HPDE6-E6E7 (cell line): ENCODE measurements at regions not wholly inside any gene's neighbourhood (a gene's known extent, or its start where the extent isn't known, plus 50 kb on each side); places are given as distances from the start of the nearest gene placed in this dataset.
"Not testable (repeated sequence)": the region's sequence is repeated elsewhere in the genome, so short reads cannot be mapped to it uniquely, and the experiment has no call there.

Source experiments
- DNase-seq: peaks from one replicate; pipeline ENCODE4 v3.0.0; 2011; ENCODE audit warnings: missing footprints; ENCODE audit errors: extremely low spot score

- no peak for DNase-seq
These were observed 83.7 kb upstream of the CTDP1 start for GRCh38 chr18:79595876-79596374.

- DNase-seq: no peak
These were observed 83.0 kb upstream of the CTDP1 start for GRCh38 chr18:79596446-79597175.

GRCh38 chr18:79597176-79597830 lies 82.3 kb upstream of the CTDP1 start:
- no peak for DNase-seq

DNA sequence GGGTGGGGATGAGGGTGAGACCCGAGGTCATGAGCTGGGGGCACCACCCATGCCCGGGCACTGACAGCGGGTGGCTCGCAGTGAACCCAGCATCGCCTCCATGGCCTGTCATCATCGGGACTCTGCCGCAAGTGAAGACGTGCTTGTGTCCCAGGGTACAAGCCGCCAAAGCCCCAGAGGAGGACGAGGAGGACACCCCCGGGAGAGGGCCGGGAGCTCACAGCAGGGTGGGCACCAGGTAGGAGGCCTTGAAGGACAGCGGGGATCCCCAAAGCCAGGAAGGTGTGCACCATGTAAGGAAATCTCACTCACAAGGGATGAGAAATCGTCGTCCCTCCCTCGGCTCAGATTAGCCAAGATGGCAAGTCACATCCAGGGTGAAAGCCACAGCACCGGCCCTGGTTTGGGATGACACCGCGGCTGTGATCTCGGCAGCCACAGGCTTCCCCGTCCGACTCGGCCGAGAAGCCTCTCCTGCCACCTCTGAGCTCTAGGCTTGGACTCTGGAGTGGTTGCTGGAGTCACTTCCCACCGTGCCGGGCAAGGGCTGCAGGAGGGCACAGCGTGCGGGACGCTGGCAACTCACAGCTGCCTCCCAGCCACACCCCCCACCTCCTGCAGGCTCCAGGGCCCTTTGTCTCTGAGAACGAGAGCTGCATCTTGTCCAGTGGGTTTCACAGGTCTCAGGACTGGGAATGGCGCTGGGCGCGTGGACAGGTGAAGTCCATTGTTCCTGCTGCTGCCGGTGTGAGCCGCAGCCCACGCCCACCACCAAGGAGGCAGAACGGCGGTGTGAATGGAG lies 81.6 kb upstream of the CTDP1 start:
- DNase-seq: no peak

- no peak for DNase-seq
These were observed 80.9 kb upstream of the CTDP1 start for GRCh38 chr18:79598633-79599175.

- DNase-seq: peak; percentile 38
These were observed 80.1 kb upstream of the CTDP1 start for GRCh38 chr18:79599441-79599931.

DNA sequence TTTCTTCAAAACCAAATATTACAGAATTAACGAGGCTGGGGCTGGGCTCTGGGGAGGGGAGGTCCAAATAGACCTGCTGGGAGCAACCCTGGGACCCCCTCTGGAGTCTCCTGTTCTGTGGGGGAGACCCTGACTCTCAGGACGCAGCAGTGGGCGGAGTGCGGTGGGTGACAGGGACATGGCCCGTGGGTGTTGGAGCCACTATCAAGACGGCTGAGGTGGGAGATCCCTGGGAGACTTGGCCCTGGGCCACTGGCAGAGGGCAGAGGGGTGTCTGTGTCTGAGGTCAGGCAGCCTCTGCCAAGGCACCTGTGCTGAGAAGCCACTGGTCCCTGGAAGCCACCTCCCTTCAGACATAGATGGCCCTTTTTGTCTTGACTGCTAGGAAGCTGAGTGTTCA lies 79.5 kb upstream of the CTDP1 start:
- no peak for DNase-seq

GRCh38 chr18:79600596-79600995 lies 79.0 kb upstream of the CTDP1 start:
- DNase-seq: no peak

DNA sequence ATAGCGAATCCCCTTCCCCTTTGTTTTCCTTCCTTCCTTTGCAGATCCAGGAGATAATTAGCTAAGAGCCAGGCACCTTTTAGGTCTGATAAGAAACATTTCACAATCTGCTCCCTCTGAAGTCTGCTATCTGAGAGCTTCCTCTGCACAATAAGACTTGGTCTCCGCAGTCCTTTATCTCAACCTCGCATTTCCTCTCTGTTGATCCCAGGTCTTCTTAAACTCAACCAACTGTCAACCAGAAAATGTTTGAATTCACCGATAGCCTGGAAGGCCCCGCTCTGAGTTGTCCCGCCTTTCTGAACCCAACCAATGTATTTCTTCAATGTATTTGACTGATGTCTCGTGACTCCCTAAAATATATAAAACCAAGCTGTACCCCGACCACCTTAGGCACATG lies 78.4 kb upstream of the CTDP1 start:
- DNase-seq: no peak

DNA sequence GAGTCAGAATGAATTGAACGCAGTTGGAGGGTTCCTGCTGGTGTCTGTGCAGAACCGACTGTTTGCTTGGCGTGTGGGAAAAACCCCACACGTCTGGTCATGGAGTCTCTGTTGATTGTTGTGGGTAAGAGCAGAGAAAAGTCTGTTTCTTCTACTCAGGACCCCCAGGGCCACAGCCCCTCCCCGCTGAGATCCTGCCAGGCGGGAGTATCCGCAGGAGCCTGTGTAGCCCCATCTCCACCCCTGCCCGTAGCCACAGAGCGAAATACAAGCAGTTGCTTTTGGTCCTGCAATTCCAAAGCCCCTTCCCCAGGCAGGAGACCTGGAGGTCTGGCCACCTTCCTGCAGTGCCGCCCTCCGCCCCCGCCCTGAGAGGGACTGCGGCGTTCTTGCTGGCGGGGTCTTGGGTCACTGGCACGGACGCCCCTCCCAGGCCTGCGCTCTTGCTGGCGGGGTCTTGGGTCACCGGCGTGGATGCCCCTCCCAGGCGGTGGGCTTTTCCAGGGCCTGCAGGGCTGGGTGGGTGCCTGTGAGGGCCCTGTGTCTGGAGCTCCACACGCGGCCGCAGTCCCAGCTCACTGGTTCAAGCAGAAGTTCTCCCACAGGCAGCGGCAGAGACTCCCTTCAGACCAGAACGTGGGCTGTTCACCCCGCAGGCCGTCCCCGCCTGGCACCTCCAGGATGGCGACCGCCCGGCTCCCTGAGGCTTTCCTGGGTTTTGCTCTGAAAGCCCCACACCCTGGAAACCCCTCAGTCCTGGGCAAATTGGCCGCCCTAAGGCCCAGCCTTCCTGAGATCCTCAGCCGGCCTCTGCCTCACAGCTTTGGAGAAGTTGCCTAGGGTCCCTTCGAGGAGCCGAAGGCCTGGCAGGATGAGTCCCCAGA lies 76.0 kb upstream of the CTDP1 start:
- DNase-seq: no peak

DNA sequence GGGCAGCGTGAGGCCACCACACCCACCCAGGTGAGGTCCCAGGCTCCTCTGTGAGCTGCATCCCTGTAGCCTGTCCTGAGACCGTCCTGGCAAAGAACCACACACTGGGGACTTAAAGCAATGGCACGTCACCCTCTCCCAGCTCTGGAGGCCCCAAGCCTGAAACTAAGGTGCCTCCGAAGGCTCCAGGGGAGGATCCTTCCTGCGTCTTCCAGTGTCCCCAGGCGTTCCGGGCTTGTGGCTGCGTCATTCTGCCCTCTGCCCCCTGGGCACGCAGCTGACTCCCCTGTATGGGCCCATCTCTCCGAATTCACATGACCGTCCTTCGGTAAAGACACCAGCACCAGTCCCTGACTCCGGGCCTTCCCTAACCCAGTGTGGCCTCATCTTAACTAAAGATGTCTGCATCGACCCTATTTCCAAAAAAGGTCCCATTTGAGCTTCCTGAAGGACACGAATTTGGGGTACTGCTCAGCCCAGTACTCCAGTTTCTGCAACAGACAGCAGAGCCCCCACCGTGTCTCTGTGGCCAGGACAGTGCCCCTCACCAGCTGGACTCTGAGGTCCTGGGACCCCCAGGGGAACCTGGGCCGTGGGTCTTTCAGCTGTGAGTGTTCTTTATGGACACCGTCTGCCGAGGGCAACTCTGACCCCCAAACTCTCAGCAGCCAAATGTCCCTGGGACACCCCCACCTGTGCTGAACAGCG lies 75.2 kb upstream of the CTDP1 start:
- DNase-seq: no peak

GRCh38 chr18:79604913-79605880 lies 74.4 kb upstream of the CTDP1 start:
- DNase-seq: no peak

GRCh38 chr18:79606071-79606470 lies 73.5 kb upstream of the CTDP1 start:
- not testable (repeated sequence) for DNase-seq

DNA sequence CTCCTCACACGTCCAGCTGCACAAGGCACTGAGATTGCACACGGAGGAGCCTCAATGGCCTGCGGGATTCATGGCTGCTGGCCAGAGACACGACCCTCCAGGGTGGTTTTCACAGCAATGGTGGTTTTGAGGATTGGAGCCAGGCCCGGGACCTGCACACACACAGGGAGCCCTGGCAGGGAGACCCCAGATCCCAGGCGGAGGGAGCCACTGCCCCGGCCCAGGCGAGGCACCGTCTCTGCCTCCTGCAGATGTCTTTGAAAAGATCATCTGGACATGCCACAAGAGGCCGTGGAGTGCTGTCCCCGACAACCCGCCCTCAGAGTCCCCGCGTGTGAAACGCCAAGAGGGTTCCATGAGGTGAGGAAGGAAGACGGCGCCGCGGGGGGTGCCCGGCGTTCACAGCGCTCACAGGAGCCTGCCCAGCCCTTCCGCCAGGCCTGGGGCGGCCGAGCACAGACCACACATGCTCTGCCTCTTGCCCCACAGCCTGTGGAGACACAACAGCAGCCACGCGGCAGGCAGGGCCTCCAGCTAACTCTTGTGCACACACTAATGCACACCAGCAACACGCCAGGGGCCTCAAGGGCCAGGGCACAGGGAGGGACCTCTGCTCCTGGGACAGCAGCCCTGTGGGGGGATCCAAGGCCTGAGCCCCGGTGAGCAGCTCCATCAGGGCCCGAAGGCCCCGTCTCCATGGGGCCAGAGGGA lies 72.8 kb upstream of the CTDP1 start:
- no peak for DNase-seq

GRCh38 chr18:79607361-79607952 lies 72.1 kb upstream of the CTDP1 start:
- no peak for DNase-seq

DNA sequence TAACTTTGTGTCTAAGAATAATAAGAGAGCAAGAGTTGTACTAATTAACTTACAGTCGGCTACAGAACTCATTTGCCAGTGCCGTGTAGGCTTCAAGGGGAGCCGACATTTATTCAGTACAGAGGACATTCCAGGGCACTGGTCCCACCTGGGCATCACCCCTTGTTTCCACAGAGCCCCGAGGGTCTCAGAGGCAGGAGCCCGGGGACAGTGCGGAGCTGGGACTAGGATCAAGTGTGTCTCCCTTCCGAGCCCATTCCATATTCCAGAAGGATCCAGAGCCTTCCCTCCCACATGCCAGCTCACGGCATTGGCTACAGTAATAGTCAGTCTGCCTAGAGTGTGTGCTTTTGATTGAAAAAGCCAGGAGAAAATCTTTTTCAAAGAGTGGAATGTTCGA lies 71.5 kb upstream of the CTDP1 start:
- no peak for DNase-seq

GRCh38 chr18:79608535-79608934 lies 71.1 kb upstream of the CTDP1 start:
- DNase-seq: no peak

GRCh38 chr18:79608999-79609461 lies 70.6 kb upstream of the CTDP1 start:
- no peak for DNase-seq
